Pancreas (tissue), 10 donors: ENCODE measurements at regions not wholly inside any gene's neighbourhood (a gene's known extent, or its start where the extent isn't known, plus 50 kb on each side); places are given as distances from the start of the nearest gene placed in this dataset.

Experiments
- ATAC-seq, 4 donors: fragments of 200-7000 bp; cut with Tn5 transposase; one replicate each; pipeline versions ENCODE4 v1.8.0 to v1.9.1; 2020; ENCODE audit warnings: mild to moderate bottlenecking in 4 of 4, moderate library complexity in 4 of 4
- DNase-seq, 6 donors: peaks; one replicate each; pipeline ENCODE4 v3.0.0-alpha.2; 2020
- FAIRE-seq: peaks from 2 replicates; lab custom pipeline; 2012; peaks lifted over from hg19 to GRCh38; lab: Jason Lieb, UNC
- H3K27ac ChIP-seq, 4 donors: fragments of 200-600 bp; sonication (generic); 1 replicate in 3 of 4; 2 replicates in 1 of 4; pipeline versions ENCODE4 v1.5.0 to v1.8.0; 2020
- H3K27me3 ChIP-seq, 4 donors: fragments of 200-600 bp; one replicate each; pipeline ENCODE4 v1.8.0; 2021
- H3K36me3 ChIP-seq, 3 donors: fragments of 200-600 bp; sonication (generic) in 1 of 3; one replicate each; pipeline versions ENCODE4 v1.5.0 to v1.8.0; 2020 to 2021
- H3K4me1 ChIP-seq, 3 donors: fragments of 200-600 bp; one replicate each; pipeline ENCODE4 v1.8.0; 2021
- H3K4me3 ChIP-seq, 4 donors: fragments of 200-600 bp; sonication (generic) in 2 of 4; one replicate each; pipeline versions ENCODE4 v1.5.0 to v1.8.0; 2020 to 2021
- H3K9me3 ChIP-seq, 4 donors: fragments of 200-600 bp; one replicate each; pipeline ENCODE4 v1.8.0; 2021
- CTCF ChIP-seq, 4 donors: fragments of 200-600 bp; sonication (generic) in 3 of 4; IDR thresholded peaks; one replicate each; pipeline versions ENCODE4 v1.5.0 to v1.8.0; 2021; ENCODE audit warnings: antibody characterized with exemption in 4 of 4
- WGBS, 2 donors: extraction: QIAGEN DNeasy Blood & Tissue Kit; methylation state at CpG; one replicate each; pipeline ENCODE4 v1.1.7; 2013; 5-methylcytosine and 5-hydroxymethylcytosine counted together
- intact Hi-C, 3 donors: fragments of 100-400 bp; cut with DNase I; formaldehyde crosslinking; loops; one replicate each; pipeline versions ENCODE4 v1.11.1 to v1.14.2; 2022
- donor health status: healthy with polysubstance abuse.
- donor health status: DM: no; HTN: no; CAD: no; lungs with moderate emphysema.
- donor health status: DM: no; HTN: no; CAD: no.
- donor health status: control.
- donor health status: control.
- donor health status: Bipolar disorder and iron deficiency.
- donor health status: DM: yes; HTN: yes; CAD: no.
- donor health status: DM: no; HTN: no; CAD: no.
- donor health status: DM: no; HTN: no; CAD: no.
- donor health status: DM: yes; HTN: yes; CAD: no.

- H3K27ac ChIP-seq, result no peak overlapping the region
- H3K36me3 ChIP-seq, result no peaks in the 10 kb centered on the region
- no peak for ATAC-seq
- intact Hi-C loops, result loop anchor here in 1 of 3 donors (5.0 kb wide), 1 partner anchor 33 kb away; no protein-coding TSS in a partner anchor
- no peaks in the 10 kb centered on the region for H3K9me3 ChIP-seq
- no peak for DNase-seq
- peaks cover 13 to 18% (median 18%) of the 10 kb centered on the region in 3 donors for H3K4me1 ChIP-seq
- no peak for FAIRE-seq
- no peaks in the 10 kb centered on the region for H3K27me3 ChIP-seq
- no peak overlapping the region for H3K4me3 ChIP-seq
- WGBS, 2 donors, result 94 to 98% methylated on average over 2 of the region's 2 CpGs
- no peak for TF ChIP-seq CTCF (IDR thresholded peaks at IDR 0.05)
Measured at GRCh38 chr9:82563841-82564240, 499.1 kb downstream of the RASEF start.

DNA sequence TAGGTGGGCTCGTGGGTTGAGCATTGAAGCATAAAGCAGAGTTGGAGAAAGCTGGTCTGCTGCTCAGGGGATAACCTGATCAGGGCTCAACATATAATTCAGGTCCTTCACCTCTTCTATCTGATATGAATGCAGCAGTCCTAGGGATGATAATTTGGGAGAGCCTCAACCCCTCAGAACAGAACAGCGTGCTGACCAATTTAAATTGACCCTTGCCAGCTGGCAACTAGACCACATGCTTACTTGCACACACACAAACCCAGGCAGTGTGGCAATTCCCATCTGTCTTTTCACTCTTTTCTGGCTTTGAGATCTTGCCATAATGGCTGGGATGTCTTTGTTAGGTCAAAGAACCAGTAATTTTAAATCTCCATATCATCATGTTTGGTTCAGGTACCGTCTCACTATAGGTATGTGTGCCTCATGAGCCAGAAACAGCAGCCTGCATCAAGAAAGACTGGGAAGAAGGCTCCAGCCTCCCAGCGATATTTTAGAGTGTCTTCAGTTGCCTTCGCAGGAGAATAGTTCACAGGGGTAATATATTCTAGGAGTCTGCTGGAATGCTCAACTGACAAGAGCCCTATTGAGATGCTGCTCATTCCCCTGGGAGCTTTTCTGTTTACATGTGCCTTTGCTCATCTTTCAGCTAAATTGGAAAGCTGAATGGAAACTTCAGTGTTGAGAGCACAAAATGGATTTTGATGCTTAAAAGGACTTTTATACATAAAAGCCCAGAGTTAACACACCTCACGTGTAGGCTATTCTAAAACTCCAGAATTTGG, 497.6 kb downstream of the RASEF start:
- WGBS, 2 donors, result 80 to 81% methylated on average over 6 of the region's 6 CpGs
- no peak for TF ChIP-seq CTCF (IDR thresholded peaks at IDR 0.05)
- Histone ChIP-seq H3K4me1 (peaks cover 0 to 4% (median 3%) of the 10 kb centered on the region in 3 donors), H3K4me3 (no peak overlapping the region), H3K27ac (no peak overlapping the region), H3K36me3 (no peaks in the 10 kb centered on the region), H3K9me3 (no peaks in the 10 kb centered on the region), H3K27me3 (no peaks in the 10 kb centered on the region)
- intact Hi-C loops, result no loop called here
- ATAC-seq, result no peak
- no peak for FAIRE-seq
- DNase-seq, result no peak

DNA sequence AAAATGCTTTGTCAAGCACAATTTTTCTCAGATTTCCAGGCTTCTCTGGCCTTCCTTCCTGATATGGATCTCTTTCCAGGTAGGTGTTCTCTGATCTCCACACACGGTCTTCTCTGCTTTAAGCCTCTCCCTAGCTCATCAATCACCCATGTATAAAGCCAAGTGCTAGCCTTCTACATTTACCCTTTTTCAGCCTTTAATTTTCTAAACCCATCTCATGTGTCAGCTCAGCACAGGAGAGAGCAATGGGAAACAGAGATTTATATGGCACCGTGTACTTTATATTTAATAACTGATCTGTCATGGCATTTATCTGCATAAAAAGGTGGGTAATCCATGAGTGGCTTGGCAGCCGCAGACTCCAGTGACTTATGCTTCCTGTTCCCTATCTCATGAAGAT, 495.0 kb downstream of the RASEF start:
- H3K4me1 ChIP-seq, result no peaks in the 10 kb centered on the region
- H3K4me3 ChIP-seq, result no peak overlapping the region
- no peaks in the 10 kb centered on the region for H3K36me3 ChIP-seq
- intact Hi-C loops, result no loop called here
- DNase-seq (no peak), ATAC-seq (no peak), FAIRE-seq (no peak)
- 77 to 83% methylated on average over 3 of the region's 3 CpGs for WGBS, 2 donors
- no peak for TF ChIP-seq CTCF (IDR thresholded peaks at IDR 0.05)
- H3K9me3 ChIP-seq, result no peaks in the 10 kb centered on the region
- H3K27me3 ChIP-seq, result no peaks in the 10 kb centered on the region
- no peak overlapping the region for H3K27ac ChIP-seq

- Histone ChIP-seq H3K4me3 (no peak overlapping the region), H3K36me3 (no peaks in the 10 kb centered on the region), H3K9me3 (no peaks in the 10 kb centered on the region), H3K27ac (no peak overlapping the region), H3K4me1 (no peaks in the 10 kb centered on the region), H3K27me3 (no peaks in the 10 kb centered on the region)
- no peak for TF ChIP-seq CTCF (IDR thresholded peaks at IDR 0.05)
- FAIRE-seq (no peak), DNase-seq (no peak), ATAC-seq (peak in 3 of 4 donors; percentile 37 to 45 (median 45))
- intact Hi-C loops, result no loop called here
Measured at GRCh38 chr9:82570226-82570625, 492.7 kb downstream of the RASEF start.

DNA sequence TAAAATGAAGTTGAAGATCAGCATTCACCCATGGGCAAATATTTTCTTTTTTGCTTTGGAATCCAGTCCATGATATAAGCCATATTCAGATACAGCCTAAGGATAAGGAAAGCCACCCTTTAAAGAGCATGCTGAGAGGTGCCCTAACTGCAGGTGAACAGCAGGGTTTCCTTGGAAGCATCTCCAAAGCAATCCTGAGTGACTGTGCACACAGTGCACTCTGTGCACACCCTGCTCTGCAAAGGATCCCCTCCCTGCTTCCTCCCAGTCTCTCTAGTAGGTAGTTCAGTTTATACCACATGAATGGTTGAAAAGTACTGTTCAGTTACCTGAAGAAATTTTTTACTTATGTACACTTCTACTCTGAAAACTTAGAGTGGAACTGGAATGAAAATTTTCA, 491.4 kb downstream of the RASEF start:
- Histone ChIP-seq H3K4me1 (no peaks in the 10 kb centered on the region), H3K27ac (no peak overlapping the region), H3K9me3 (no peaks in the 10 kb centered on the region), H3K4me3 (no peak overlapping the region), H3K27me3 (no peaks in the 10 kb centered on the region), H3K36me3 (no peaks in the 10 kb centered on the region)
- no peak for FAIRE-seq
- ATAC-seq, result no peak
- DNase-seq, result no peak
- intact Hi-C loops, result no loop called here
- TF ChIP-seq CTCF (IDR thresholded peaks at IDR 0.05), result no peak
